ENCODE measurements at regions not wholly inside any gene's neighbourhood (a gene's known extent, or its start where the extent isn't known, plus 50 kb on each side); places are given as distances from the start of the nearest gene placed in this dataset.

GRCh38 chr6:143615785-143616184 is 62.0 kb upstream of the PHACTR2 start:
- ATAC-seq, result no peak
- no peak for TF ChIP-seq ZNF565 (CRISPR knock-in tag; conservative IDR thresholded peaks at IDR 0.05; ENCODE audit: low read depth)
- no peak for TF ChIP-seq PATZ1 (CRISPR knock-in tag; IDR thresholded peaks at IDR 0.05; ENCODE audit: borderline replicate concordance)
- TF ChIP-seq CREB5 (CRISPR knock-in tag; IDR thresholded peaks at IDR 0.05; ENCODE audit: low read depth), result no peak
- no peak for TF ChIP-seq CSRNP3 (CRISPR knock-in tag; IDR thresholded peaks at IDR 0.05)
- TF ChIP-seq RARB (CRISPR knock-in tag; IDR thresholded peaks at IDR 0.05), result no peak
- TF ChIP-seq ISL1 (CRISPR knock-in tag; IDR thresholded peaks at IDR 0.05), result no peak
- no peak for TF ChIP-seq SNAI2 (CRISPR knock-in tag; IDR thresholded peaks at IDR 0.05)
- no peak for TF ChIP-seq BACH2 (CRISPR knock-in tag; IDR thresholded peaks at IDR 0.05; ENCODE audit: borderline replicate concordance)
- TF ChIP-seq TSHZ2 (CRISPR knock-in tag; IDR thresholded peaks at IDR 0.05), result no peak
- TF ChIP-seq ZNF70 (CRISPR knock-in tag; IDR thresholded peaks at IDR 0.05), result no peak
- TF ChIP-seq GLIS3 (CRISPR knock-in tag; IDR thresholded peaks at IDR 0.05), result no peak
- no peak for TF ChIP-seq ZNF8 (CRISPR knock-in tag; IDR thresholded peaks at IDR 0.05)
- TF ChIP-seq TCF4 (CRISPR knock-in tag; IDR thresholded peaks at IDR 0.05; ENCODE audit: borderline replicate concordance), result no peak
- no peak for TF ChIP-seq ZC3H10 (CRISPR knock-in tag; IDR thresholded peaks at IDR 0.05)
- TF ChIP-seq ARNTL (CRISPR knock-in tag; IDR thresholded peaks at IDR 0.05; ENCODE audit: borderline replicate concordance, low read depth), result no peak
- no peak for TF ChIP-seq OSR1 (CRISPR knock-in tag; IDR thresholded peaks at IDR 0.05)

- no peak for ATAC-seq
- no peak for TF ChIP-seq ZNF70 (CRISPR knock-in tag; IDR thresholded peaks at IDR 0.05)
- no peak for TF ChIP-seq SNAI2 (CRISPR knock-in tag; IDR thresholded peaks at IDR 0.05)
- no peak for TF ChIP-seq RARB (CRISPR knock-in tag; IDR thresholded peaks at IDR 0.05)
- no peak for TF ChIP-seq TSHZ2 (CRISPR knock-in tag; IDR thresholded peaks at IDR 0.05)
- TF ChIP-seq CSRNP3 (CRISPR knock-in tag; IDR thresholded peaks at IDR 0.05), result no peak
- TF ChIP-seq PPARA (CRISPR knock-in tag; IDR thresholded peaks at IDR 0.05; ENCODE audit: borderline replicate concordance), result no peak
- no peak for TF ChIP-seq TOX (CRISPR knock-in tag; IDR thresholded peaks at IDR 0.05; ENCODE audit: borderline replicate concordance)
Observed at GRCh38 chr6:143614235-143614634, 63.5 kb upstream of the PHACTR2 start.
